DMS 273 (cell line): ENCODE measurements at regions not wholly inside any gene's neighbourhood (a gene's known extent, or its start where the extent isn't known, plus 50 kb on each side); places are given as distances from the start of the nearest gene placed in this dataset.
"Not testable (repeated sequence)": the region's sequence is repeated elsewhere in the genome, so short reads cannot be mapped to it uniquely, and the experiment has no call there.

Experiments used
- DNase-seq: peaks from one replicate; lab custom pipeline; 2025; ENCODE audit not compliant: unreplicated experiment; lab: John Stamatoyannopoulos, UW

DNA sequence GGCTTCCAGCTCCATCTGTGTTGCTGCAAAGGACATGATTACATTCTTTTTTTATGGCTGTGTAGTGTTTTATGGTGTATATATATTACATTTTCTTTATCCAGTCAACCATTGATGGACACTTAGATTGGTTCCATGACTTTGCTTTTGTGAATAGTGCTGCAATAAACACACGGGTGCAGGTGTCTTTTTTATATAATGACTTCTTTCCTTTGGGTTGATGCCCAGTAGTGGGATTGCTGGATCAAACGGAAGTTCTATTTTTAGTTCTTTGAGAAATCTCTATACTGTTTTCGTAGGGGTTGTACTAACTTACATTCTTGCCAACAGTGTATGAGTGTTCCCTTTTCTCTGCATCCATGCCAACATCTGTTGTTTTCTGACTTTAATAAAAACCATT is 189.7 kb downstream of the ACTR3B start:
- no peak for DNase-seq

DNA sequence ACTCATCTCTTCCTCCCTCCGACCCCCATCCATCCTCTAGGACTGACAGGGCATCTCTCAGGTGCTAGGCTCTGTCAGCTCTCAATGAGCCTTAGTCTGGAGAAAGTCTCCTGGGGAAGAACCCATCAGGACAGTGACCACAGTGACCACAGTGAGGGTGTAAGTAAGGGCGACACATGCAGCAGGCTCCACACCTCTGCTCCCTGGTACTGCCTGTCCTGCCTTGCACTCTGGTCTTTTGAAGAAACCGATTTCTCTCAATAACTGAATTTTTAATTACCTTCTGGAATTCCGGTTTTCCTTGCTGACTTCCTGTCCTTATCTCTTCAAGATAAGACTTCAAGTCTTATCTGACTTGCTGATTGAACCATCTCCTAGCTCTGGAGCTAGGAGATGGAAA is 190.2 kb downstream of the ACTR3B start:
- DNase-seq: no peak

DNA sequence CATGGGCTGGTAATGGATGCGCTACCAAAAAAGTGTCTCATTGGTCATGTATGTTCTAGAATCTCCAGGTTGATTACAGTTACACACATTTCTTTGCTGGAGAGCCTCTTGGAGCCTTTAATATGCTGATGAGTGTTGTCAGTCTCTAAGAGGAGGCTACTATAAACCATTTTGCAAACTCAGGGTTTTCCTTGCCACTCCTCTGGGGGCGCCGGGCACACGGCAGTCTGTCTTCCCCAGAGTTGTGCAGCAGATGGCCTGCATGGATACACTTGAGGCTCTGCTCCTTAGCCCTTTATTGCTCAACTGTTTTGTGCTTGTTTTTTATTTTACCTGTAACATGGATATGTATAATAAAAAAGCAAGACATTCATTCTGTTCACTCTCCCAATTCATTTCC is 196.5 kb downstream of the ACTR3B start:
- peak; percentile 79 for DNase-seq

DNA sequence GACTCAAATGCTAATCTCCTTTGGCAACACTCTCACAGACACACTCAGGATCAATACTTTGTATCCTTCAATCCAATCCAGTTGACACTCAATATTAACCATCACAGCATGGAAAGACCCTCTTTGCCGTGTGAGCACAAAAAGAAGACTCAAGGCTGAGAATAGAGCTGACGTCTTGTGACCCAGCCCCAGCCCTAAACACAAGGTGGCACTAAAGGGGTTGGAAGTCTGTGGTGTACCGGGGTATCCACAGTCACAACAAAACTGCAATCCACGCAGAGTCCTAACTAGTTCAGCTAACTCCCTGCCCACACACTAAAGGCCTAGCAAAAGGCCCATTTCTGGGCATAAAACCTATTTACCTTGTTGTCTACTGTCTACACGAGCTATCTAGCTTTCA is 200.1 kb downstream of the ACTR3B start:
- DNase-seq: peak; percentile 33

GRCh38 chr7:152961796-152962195 is 202.2 kb downstream of the ACTR3B start:
- DNase-seq: not testable (repeated sequence)

DNA sequence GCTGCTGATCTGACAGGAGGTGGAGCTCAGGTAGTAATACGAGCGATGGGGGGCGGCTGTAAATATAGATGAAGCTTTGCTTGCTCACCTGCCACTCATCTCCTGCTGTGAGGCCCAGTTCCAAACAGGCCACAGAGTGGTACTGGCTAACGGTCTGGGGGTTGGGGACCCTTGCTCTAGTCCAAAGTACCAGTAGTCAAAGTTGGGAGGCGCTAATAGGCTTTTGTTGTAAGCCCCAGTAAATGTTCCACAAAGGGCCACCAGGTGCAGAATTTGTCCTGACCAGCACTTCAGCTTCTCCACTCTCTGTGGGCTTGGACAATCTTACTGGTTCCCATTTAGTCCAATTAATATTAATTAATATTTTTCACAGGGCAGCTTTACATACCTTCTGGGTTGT is 206.6 kb downstream of the ACTR3B start:
- DNase-seq: no peak

DNA sequence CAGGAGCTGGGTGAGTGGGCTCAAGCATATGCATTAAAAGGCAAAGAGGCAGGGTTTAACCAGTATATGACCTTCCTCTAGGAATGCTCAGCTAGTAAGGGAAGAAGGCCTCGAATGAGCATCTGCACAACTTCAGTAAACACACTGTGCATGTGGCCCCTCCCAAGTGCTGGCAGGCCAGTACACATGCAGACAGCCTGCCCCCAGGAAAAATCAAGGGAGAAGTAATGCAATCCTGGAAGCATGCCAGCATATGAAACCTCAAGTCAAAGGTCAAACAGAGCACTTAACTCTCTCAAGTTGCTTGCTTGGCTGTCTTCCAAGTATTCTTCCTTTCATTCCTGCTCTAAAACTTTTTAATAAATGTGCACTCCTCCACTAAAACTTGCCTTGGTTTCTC is 208.4 kb downstream of the ACTR3B start:
- DNase-seq: peak; percentile 56

- no peak for DNase-seq
Observed at GRCh38 chr7:152968514-152968913, 209.0 kb downstream of the ACTR3B start.

DNA sequence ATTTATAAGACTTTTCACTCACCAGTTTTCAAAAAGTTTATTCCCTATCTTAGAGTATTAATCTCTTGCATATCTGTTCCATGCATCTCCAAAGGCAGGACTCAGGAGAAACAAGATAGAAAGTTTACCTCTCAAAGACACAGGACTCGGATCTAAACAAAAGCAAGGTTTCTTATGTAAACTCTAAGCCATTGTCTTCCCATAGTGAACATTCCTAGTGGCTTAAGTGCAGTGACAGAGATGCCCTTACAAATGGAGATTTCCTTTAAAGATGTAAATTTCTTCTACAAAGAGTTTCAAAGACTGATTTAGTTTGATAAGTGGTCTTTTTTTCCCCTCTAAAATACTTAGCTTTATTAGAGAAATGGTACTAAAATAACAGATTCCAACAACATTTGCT is 209.8 kb downstream of the ACTR3B start:
- no peak for DNase-seq

DNA sequence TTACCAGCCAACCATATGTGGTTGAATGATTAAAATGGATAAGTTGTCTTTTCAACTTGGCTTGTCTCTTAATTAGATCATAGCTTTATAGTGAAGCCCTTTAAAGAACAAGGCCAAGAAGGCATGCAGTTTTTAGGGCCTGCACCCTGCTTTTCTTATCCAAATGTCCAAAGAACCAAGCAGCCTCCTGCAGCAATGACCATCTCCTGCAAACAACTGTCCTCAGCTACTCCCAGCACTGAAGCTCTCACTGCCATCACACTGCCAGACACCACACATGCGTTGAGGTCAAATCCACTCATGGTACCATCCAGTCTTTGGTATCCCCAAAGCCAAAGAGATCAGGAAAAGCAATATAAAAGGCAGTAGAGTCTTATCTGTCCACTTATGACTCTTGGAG is 210.3 kb downstream of the ACTR3B start:
- DNase-seq: no peak

DNA sequence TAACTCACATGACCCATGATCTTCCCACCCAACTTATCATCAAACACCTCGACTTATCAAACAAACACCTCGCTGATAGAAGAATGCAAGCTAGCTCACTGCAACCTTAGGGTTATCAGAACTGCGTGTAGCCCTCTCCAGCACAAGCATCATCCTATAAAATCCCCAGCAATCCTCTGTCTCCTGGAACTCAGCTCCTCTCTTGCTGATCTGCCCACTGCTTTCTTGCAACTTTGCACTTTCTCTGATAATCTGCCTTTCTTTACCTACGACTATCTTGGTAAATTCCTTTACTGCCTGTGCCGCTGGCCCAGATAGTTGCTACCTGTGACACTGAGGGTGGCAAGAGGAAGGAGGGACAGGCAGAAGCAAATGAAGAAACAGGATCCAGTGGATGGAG is 210.9 kb downstream of the ACTR3B start:
- DNase-seq: no peak

GRCh38 chr7:152974577-152974976 is 215.0 kb downstream of the ACTR3B start:
- no peak for DNase-seq

DNA sequence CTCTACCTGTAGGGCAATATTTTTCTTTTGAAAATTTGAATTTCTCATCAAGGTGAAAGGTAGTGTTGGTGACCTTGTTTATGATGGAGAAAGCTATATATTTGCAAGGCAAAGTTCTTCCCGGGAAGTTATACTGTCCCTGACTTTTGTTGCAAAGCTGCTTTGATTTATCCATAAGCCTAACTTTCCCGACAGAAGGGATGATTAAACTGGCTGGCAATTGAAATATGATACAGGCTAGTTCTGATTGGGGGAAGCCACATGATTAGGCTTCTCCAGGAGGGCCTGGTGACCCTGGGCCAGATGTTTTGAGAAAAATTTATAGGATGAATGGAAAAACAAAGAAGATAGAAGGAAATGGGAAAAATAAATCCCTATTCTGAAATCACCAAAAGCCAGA is 215.5 kb downstream of the ACTR3B start:
- peak; percentile 82 for DNase-seq

GRCh38 chr7:152979376-152979775 is 219.8 kb downstream of the ACTR3B start:
- no peak for DNase-seq

DNA sequence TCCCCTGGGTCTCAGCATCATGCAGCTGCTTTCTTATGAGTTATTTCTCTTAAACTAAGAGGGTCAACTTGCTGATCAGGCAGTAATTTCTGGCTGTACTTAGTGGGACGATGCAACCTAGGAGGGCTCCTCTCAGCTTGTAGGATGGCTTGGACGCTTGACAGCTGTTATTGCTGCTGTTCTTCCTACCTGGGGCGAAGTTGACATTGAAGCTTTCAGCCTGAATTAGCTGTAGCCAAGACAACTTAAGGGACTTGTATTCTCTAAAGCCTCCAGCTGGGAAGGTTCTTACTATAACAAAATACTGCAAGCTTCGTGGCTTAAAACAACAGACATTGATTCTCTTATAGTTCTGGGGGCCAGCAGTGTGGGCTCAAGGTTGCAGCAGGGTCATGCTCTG is 224.9 kb downstream of the ACTR3B start:
- peak; percentile 18 for DNase-seq

DNA sequence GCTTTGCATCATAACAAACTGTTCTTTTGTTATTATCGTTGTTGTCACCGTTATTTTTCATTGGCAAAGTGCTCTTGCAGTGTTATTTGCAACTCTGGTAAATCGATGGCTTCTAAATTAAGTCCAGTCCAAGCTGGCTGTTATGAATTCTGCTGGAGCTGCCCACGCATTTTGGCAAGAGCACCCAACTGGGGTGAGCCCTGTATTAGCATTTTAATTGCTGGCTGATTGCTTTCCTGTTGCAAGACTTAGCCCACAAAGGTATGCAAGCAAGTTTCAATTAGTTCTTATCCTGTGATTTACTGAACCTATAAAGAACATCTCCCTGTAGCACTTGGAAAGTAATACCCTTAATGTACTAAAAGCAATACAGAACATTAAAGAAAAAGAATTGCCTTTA is 226.8 kb downstream of the ACTR3B start:
- peak; percentile 50 for DNase-seq

DNA sequence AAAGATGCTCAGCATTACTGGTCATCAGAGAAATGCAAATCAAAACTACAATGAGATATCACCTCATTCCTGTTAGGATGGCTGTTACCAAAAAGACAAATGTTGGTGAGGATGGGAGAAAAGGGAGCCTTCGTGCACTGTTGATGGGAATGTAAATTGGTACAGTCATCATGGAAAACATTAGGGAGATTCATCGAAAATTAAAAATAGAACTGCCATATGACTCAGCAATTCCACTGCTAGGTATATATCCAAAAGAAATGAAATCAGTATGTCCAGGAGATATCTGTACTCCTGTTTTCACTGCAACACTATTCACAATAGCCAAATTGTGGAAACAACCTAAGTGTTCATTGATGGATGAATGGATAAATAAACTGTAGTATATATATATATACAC is 228.1 kb downstream of the ACTR3B start:
- DNase-seq: no peak

- peak; percentile 26 for DNase-seq
Observed at GRCh38 chr7:152989889-152990380, 230.4 kb downstream of the ACTR3B start.

- DNase-seq: no peak
Observed at GRCh38 chr7:152998420-152998819, 238.9 kb downstream of the ACTR3B start.

GRCh38 chr7:153002115-153002514 is 242.6 kb downstream of the ACTR3B start:
- DNase-seq: no peak

DNA sequence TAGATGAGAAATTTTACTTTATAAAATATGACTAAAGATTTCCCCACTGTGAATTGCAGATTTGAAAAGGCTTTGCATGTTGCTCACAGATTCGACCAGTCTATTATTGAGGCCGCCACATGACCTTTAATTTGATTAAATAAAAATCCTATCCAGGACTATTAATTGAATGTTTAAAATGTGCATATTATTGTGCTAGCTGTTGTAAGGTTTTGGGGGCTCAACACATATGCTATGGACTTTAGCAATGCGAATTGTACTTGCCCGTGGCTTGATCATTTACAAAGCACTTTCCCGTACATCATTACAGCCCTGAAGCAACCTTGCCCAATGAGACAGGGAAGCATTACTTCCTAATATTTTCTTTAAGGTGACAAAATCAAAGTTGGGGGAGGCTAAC is 243.0 kb downstream of the ACTR3B start:
- no peak for DNase-seq

DNA sequence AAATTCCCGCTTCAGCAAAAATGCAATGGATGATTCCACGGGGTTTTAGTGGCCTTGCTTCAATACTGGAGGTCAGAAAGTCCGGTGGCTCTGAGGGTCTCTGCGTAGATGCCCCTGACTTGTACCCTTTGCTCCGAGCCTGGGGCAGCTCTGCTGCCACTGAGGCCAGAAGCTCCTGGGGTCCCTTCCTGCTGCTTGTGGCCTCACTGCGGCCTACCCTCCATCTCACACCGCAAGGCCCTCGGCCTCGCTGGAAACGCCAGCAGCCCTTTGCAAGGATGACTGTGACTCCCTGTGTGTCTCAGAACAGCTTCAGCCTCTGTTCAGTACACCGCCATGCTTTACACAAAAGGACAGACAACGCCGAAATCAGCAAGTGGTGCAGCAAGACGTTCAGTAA is 244.8 kb downstream of the ACTR3B start:
- DNase-seq: no peak

DNA sequence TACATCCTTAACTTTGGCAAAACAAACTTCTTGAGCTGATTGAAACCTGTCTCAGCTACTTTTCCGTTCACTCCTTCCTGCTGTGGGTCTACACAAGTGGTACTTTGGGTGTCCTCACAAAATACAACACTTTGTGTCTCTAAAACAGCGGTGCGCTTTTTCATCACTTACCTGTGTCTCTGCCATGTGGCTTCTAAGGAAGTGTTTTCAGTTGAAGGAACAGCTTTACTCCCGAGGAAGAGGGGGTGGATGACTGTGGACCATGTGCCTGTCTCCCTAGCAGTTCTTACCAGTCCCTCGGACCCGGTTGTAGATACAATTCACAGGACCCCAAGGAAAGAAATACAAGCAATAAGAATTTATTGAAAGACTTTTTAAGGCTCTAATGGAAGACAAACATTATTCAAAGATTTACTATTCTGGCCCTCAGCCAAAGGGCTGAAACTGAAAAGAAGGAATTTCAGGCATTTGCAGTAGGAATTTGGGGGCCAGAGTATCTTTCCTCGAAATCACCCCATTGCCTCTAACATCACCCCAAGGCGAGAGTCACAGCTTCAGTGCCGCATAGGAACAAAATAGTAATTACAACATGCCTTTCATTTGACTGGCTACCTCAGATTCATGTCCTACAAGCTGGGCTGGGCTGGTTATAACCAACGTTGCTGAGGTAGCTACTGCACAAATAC is 246.3 kb downstream of the ACTR3B start:
- DNase-seq: no peak
